Umbilical cord (tissue), 1 donor: ENCODE measurements at regions not wholly inside any gene's neighbourhood (a gene's known extent, or its start where the extent isn't known, plus 50 kb on each side); places are given as distances from the start of the nearest gene placed in this dataset.
A peak's percentile ranks its signal among the peaks of the same experiment; 100 is the strongest.
"Not testable (repeated sequence)": the region's sequence is repeated elsewhere in the genome, so short reads cannot be mapped to it uniquely, and the experiment has no call there.

ENCODE experiments used
- DNase-seq: peaks from one replicate; pipeline ENCODE4 v3.0.0-alpha.2; 2015; ENCODE audit warnings: low spot score

GRCh38 chr13:80513196-80513595, 172.3 kb upstream of the SPRY2 start:
- no peak for DNase-seq

GRCh38 chr13:80510686-80511085, 169.8 kb upstream of the SPRY2 start:
- peak; percentile 62 for DNase-seq

DNA sequence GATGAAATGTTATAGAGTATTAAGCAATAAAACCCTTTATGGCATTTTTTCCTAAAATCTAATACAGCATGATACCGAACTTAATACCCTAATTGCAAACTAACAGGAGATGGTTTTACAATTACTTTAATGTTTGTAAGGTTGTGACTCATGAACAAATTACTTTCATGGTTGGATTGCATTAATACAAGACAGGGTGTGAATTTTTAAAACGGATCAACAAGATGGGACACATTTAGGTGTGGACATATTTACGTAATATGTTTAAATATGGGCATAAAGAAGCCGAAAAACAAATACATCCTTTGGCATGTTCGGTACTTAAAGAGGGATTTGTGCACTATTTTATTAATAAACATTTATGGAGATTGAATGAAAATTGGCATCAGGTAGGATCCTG, 168.3 kb upstream of the SPRY2 start:
- DNase-seq: no peak

- no peak for DNase-seq
Measured at GRCh38 chr13:80508031-80508430, 167.1 kb upstream of the SPRY2 start.

GRCh38 chr13:80504453-80504852, 163.5 kb upstream of the SPRY2 start:
- DNase-seq: no peak

GRCh38 chr13:80502359-80502758, 161.4 kb upstream of the SPRY2 start:
- DNase-seq: no peak

GRCh38 chr13:80501556-80501955, 160.6 kb upstream of the SPRY2 start:
- no peak for DNase-seq

DNA sequence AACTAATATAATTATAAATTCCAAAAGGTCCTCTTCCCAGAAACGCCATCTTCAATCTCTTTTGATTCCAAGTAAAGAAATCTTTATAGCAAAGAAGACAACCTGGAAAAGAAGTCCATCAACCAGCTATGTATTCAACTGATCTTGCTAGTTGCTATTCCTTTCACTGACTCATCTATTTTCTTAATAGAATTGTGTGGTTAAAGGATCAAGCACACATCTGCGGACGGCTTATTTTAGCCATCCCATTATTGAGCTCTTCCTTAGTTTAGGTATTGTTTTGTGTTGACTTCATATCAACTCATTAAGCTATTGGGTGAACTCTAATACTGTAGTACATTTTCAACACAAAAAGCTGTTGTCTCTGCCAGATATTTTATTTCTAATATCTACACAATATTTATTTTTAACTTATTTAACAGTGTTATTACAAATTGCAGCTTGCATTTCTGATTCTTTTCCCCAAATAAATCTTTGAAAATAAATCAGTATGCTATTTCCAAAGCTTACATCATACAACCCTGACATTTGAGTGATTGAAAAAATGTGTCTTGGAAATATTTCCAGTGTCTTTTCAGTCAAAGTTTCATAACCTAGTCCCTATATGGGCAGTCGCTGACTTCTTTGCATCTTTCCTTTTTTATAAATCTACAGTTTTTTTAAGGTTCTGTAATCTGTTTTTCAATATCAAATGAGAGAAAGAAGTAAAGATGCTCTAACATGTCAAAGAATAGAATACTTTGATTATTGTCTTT, 158.8 kb upstream of the SPRY2 start:
- DNase-seq: no peak

GRCh38 chr13:80498433-80498832, 157.5 kb upstream of the SPRY2 start:
- DNase-seq: no peak

DNA sequence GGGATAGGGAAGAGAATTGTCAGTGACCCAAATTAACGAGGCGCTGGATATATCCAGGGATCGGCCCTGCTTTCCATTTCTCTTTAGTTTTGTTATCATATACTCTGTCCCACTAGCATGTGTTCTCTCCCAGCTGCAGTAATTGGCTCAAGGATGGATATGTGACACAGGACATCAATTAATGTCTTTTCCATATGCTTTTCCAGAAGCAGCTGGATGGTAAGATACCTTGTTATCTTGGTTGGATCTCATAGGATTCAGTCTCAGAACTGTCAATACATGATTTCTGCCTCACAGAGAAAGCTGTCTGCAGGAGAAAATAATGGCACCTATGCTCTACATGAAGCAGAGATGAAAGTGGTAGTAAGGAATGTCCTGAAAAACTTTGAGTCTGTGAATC, 157.1 kb upstream of the SPRY2 start:
- no peak for DNase-seq

GRCh38 chr13:80497439-80497838, 156.5 kb upstream of the SPRY2 start:
- no peak for DNase-seq

DNA sequence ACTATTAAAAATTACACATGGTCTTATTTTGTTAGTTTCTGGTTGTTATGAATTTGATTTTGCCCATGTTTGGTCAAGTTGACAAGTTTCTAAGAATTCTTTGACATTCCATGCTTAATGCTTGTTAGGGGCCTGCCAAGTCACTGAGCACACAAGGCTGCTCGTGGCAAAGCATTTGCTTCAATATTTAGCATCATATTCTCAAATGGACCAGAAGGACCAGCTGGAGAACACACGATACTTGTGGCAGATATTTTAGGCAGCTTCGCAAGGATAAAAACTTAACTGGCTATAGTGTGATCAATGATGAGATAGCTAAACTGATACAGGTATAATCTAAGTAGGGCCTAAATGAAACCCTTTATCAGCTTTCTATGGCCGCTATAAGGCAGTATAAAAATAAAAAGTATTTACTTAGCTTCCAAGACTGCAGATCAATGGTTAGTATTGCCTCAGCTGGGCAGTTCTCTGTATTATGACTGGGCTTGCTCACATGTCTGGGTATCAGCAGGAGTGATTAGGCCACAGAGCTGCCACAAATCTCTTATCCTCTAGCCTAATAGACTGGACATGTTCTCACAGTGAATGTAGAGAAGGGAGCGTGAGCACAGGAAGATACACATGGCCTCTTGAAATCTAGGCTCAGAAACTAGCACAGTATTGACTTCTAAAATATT, 155.9 kb upstream of the SPRY2 start:
- DNase-seq: peak; percentile 16

DNA sequence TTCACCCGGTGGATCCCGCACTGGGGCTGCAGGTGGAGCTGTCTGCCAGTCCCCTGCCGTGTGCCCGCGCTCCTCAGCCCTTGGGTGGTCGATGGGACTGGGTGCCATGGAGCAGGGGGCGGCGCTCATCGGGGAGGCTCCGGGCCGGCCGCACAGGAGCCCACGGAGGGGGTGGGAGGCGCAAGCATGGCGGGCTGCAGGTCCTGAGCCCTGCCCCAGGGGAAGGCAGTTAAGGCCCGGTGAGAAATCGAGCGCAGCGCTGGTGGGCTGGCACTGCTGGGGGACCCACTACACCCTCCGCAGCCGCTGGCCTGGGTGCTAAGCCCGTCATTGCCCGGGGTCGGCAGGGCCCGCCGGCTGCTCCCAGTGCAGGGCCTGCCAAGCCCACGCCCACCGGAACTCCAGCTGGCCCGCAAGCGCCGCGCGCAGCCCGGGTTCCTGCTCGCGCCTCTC, 149.6 kb upstream of the SPRY2 start:
- not testable (repeated sequence) for DNase-seq

DNA sequence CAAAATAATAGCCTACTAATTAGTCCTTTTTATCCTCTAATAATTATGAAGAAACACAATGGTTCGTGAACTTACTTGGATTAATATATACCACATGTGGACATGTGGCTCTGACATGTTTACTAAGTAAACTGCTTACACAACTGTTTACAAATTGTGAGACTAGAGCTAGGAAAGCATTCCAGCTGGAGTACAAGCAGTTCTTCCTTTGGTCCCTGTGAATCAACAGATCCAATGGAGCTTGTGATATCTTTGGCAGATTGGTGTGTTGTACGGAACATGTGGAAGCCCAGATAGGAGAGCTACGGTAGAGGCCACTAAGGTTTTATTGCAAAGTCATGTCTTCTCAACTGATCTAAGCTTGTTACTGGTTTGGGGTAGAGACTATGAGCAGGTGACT, 145.5 kb upstream of the SPRY2 start:
- no peak for DNase-seq

DNA sequence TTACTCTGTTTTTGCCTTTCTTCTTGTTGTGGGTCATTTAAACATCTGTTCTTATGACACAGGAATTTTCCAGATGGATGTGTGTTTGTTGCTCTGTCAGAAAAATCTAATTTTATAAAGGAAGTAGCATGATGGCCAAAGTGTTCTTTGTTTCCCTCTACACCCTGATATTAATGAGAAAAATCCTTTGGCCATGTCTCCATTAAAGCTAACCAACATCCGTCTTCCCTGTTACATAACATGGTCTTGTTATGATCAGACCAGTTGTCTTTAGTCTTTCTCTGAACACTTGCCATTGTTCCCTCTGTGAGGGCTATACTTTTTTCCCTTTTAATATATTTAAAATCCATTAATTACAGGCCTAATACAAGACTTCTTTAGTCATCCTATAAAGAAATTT, 142.2 kb upstream of the SPRY2 start:
- DNase-seq: no peak

DNA sequence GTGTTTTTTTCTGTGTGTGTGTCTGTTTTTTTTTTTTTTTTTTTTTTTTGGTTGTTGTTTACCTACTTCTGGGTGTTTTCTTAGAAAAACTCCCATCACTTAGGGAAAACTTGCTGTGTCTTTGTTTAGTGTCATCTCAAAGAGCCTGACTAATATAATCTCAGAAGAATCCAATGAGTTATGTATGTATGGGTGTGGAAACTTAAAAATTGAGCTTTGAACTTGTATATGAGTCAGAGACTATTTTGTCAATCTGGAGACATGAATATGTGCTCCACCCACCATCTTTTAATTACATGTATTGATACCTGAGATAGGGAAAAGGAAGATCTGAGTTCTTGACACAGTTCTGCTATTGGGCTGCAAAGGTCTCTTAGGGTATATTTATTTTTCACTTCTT, 140.7 kb upstream of the SPRY2 start:
- DNase-seq: no peak

DNA sequence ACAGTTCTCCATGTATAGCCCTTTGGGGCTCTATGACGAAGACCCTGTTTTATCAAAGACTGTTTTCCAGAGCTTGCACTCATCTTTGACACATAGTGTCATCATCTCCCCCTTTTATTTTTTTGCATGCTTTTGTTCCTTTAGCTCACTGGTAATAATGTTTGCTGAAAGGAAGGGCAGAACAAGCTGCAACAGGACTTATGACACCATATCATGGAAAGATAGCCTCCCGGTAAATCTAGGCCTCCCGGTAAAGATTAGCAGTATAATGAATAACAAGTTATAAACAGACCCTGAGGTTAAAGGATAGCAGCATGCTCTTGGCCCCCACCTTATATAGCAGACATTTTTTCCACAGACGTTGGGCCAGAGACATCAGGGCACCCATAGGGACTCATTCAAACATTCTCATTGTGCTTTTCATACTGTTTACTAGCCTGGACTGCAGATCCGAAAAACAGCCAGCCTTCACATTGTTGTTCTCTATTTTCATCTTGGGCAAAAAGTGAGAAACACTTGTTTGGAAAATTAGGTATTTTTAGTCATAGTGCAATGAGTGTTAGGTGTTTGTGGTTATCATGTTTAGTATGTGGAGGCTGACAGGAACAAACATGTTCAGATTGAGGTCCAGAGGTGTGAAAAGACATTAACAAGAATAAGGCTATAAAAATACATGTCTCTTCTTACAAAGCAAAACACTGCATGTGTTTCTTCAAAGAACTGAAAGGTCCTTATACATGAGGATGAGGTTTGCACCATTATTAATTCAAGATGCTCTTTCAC, 136.9 kb upstream of the SPRY2 start:
- DNase-seq: peak; percentile 20

DNA sequence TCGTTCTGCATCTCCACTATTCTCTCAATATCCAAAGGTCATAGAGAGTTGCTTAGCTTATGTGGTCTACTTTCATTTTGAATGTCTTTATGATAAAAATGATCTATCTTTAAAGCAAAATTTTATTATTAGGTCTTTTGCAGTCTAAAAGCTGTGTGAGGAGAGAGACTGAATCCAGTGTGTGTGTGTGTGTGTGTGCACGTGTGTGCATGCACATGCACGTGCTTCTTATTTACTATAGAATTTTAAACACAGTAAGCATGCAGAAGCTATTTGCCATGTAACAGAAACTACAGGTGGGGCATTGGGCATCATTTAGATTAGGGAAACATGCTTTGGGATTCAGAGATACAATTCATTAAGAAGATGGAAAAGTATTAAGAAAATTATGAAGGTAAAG, 136.0 kb upstream of the SPRY2 start:
- no peak for DNase-seq

DNA sequence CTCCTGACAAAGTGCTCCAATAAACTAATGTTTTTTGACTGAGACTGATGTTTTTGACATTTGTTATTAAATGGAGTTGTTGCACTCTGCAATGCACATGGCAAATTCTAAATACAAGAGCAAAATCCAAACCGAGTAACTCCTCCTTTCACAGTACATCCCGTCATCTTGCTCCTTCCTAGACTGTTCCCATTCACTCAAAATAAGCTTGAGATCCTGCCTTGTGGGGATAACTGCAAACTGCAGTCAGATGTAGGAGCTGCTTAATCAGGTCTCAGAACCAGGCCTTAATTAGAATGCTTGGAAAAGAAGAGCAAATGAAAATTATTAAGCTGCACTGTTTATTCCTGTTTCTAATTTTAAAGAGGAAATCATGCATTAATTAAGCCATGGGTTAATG, 134.8 kb upstream of the SPRY2 start:
- no peak for DNase-seq

DNA sequence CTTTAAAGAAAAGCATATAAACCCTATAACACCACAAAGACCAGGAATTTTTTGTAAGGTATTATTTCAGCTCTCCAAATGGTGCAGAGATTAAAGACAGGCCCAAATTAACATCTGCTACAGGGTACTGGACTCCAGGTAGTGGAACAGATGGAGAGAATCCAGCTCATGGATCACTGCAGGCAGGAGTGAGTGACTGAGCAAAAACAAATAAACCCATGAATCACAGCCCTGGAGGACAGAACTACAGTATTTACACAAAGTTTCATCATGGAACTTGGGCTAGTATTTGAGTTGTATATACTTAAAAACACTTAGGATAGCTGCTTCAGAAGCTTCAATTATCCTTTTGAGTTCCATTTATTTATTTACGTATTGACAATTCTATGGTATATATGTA, 132.8 kb upstream of the SPRY2 start:
- no peak for DNase-seq

DNA sequence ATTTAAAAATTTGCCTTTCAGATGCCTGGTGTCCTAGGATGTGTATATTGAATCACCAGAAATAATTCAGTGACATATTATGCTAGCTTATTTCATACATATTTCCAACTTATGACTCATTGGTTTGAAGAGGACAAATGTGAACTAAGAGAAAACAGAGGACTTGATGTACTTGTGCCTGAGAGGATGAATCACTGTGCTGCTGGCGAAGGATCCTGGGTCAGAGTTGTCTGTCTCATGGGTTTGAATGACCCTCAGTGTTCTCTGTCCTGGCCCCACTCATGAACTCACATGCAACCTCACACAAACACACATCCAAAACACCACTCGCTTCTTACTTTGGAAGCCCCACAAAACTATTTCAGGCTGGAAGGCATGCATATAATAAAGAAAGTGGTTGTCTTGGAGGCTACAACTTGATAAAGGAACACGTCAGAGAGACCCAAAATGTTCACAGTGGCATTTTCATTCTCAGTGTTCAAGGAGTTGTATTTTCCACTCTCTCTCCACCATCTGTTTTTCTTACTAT, 129.0 kb upstream of the SPRY2 start:
- peak; percentile 45 for DNase-seq

- no peak for DNase-seq
Measured at GRCh38 chr13:80469105-80469852, 128.4 kb upstream of the SPRY2 start.
